Glomerular endothelial cell (primary cell): ENCODE measurements at regions not wholly inside any gene's neighbourhood (a gene's known extent, or its start where the extent isn't known, plus 50 kb on each side); places are given as distances from the start of the nearest gene placed in this dataset.

Experiments
- DNase-seq: peaks from one replicate; pipeline ENCODE4 v3.0.0-alpha.2; 2011; ENCODE audit warnings: low read depth, low spot score; ENCODE audit errors: extremely low read depth

- DNase-seq = no peak
These were observed 334.5 kb upstream of the UMPS start for GRCh38 chr3:124395584-124396338.

- no peak for DNase-seq
These were observed 333.8 kb upstream of the UMPS start for GRCh38 chr3:124396339-124396950.

- no peak for DNase-seq
These were observed 333.2 kb upstream of the UMPS start for GRCh38 chr3:124397088-124397487.

GRCh38 chr3:124398594-124398993 is 331.7 kb upstream of the UMPS start:
- no peak for DNase-seq

- DNase-seq = no peak
These were observed 328.4 kb upstream of the UMPS start for GRCh38 chr3:124401843-124402242.

- DNase-seq = no peak
These were observed 327.5 kb upstream of the UMPS start for GRCh38 chr3:124402791-124403190.

- DNase-seq = no peak
These were observed 325.6 kb upstream of the UMPS start for GRCh38 chr3:124404621-124405020.

- DNase-seq = no peak
These were observed 323.0 kb upstream of the UMPS start for GRCh38 chr3:124407260-124407659.

- DNase-seq = no peak
These were observed 320.5 kb upstream of the UMPS start for GRCh38 chr3:124409650-124410275.

GRCh38 chr3:124410471-124410870 is 319.8 kb upstream of the UMPS start:
- DNase-seq = no peak

GRCh38 chr3:124411728-124412127 is 318.5 kb upstream of the UMPS start:
- no peak for DNase-seq

- no peak for DNase-seq
These were observed 317.6 kb upstream of the UMPS start for GRCh38 chr3:124412644-124413043.

- DNase-seq = no peak
These were observed 316.9 kb upstream of the UMPS start for GRCh38 chr3:124413393-124413792.

GRCh38 chr3:124413989-124414598 is 316.2 kb upstream of the UMPS start:
- DNase-seq = no peak

- DNase-seq = no peak
These were observed 314.7 kb upstream of the UMPS start for GRCh38 chr3:124415446-124415960.

- no peak for DNase-seq
These were observed 310.9 kb upstream of the UMPS start for GRCh38 chr3:124419303-124419702.

GRCh38 chr3:124420392-124420791 is 309.9 kb upstream of the UMPS start:
- no peak for DNase-seq

- DNase-seq = no peak
These were observed 307.4 kb upstream of the UMPS start for GRCh38 chr3:124422805-124423204.

GRCh38 chr3:124424396-124424795 is 305.9 kb upstream of the UMPS start:
- no peak for DNase-seq

- DNase-seq = no peak
These were observed 304.3 kb upstream of the UMPS start for GRCh38 chr3:124425972-124426371.

- no peak for DNase-seq
These were observed 301.7 kb upstream of the UMPS start for GRCh38 chr3:124428372-124429128.
